ENCODE measurements at regions not wholly inside any gene's neighbourhood (a gene's known extent, or its start where the extent isn't known, plus 50 kb on each side); places are given as distances from the start of the nearest gene placed in this dataset.

GRCh38 chr2:37471994-37472393, 127.6 kb downstream of the QPCT start:
- no peak for DNase-seq (ENCODE audit: low read depth)

- DNase-seq (ENCODE audit: low read depth), result no peak
Observed at GRCh38 chr2:37472959-37473358, 128.5 kb downstream of the QPCT start.

GRCh38 chr2:37476411-37476810, 132.0 kb downstream of the QPCT start:
- no peak for DNase-seq (ENCODE audit: low read depth)

- DNase-seq (ENCODE audit: low read depth), result no peak
Observed at GRCh38 chr2:37477921-37478320, 133.5 kb downstream of the QPCT start.

GRCh38 chr2:37481244-37481643, 136.8 kb downstream of the QPCT start:
- no peak for DNase-seq (ENCODE audit: low read depth)

- no peak for DNase-seq (ENCODE audit: low read depth)
Observed at GRCh38 chr2:37489041-37489456, 144.6 kb downstream of the QPCT start.

- DNase-seq (ENCODE audit: low read depth), result no peak
Observed at GRCh38 chr2:37489536-37489935, 145.1 kb downstream of the QPCT start.

GRCh38 chr2:37493425-37493824, 149.0 kb downstream of the QPCT start:
- DNase-seq (ENCODE audit: low read depth), result no peak

GRCh38 chr2:37499113-37499512, 154.7 kb downstream of the QPCT start:
- no peak for DNase-seq (ENCODE audit: low read depth)

GRCh38 chr2:37500031-37500430, 155.6 kb downstream of the QPCT start:
- DNase-seq (ENCODE audit: low read depth), result no peak

GRCh38 chr2:37501113-37501512, 156.7 kb downstream of the QPCT start:
- no peak for DNase-seq (ENCODE audit: low read depth)

GRCh38 chr2:37506407-37507050, 162.1 kb downstream of the QPCT start:
- no peak for DNase-seq (ENCODE audit: low read depth)

GRCh38 chr2:37507051-37507410, 162.6 kb downstream of the QPCT start:
- no peak for DNase-seq (ENCODE audit: low read depth)

- no peak for DNase-seq (ENCODE audit: low read depth)
Observed at GRCh38 chr2:37507703-37508102, 163.3 kb downstream of the QPCT start.

GRCh38 chr2:37512971-37513370, 158.5 kb downstream of the CDC42EP3 start:
- DNase-seq (ENCODE audit: low read depth), result no peak

- no peak for DNase-seq (ENCODE audit: low read depth)
Observed at GRCh38 chr2:37523814-37524362, 147.6 kb downstream of the CDC42EP3 start.

GRCh38 chr2:37526323-37526722, 145.1 kb downstream of the CDC42EP3 start:
- DNase-seq (ENCODE audit: low read depth), result no peak

GRCh38 chr2:37526856-37527255, 144.6 kb downstream of the CDC42EP3 start:
- DNase-seq (ENCODE audit: low read depth), result no peak

- no peak for DNase-seq (ENCODE audit: low read depth)
Observed at GRCh38 chr2:37527361-37527760, 144.1 kb downstream of the CDC42EP3 start.

GRCh38 chr2:37529830-37530415, 141.5 kb downstream of the CDC42EP3 start:
- DNase-seq (ENCODE audit: low read depth), result no peak

GRCh38 chr2:37532503-37532902, 138.9 kb downstream of the CDC42EP3 start:
- no peak for DNase-seq (ENCODE audit: low read depth)

- DNase-seq (ENCODE audit: low read depth), result no peak
Observed at GRCh38 chr2:37537316-37537715, 134.1 kb downstream of the CDC42EP3 start.

GRCh38 chr2:37541516-37541915, 129.9 kb downstream of the CDC42EP3 start:
- no peak for DNase-seq (ENCODE audit: low read depth)

GRCh38 chr2:37543999-37544557, 127.4 kb downstream of the CDC42EP3 start:
- DNase-seq (ENCODE audit: low read depth), result no peak

Measured in stimulated activated CD8-positive, alpha-beta memory T cell treated with anti-CD3 and anti-CD28 coated beads, Interleukin-4, amount 100 ng/mL, for 24 hours (primary cell).